HG03095 (cell line): ENCODE measurements at regions not wholly inside any gene's neighbourhood (a gene's known extent, or its start where the extent isn't known, plus 50 kb on each side); places are given as distances from the start of the nearest gene placed in this dataset.
"Not testable (repeated sequence)": the region's sequence is repeated elsewhere in the genome, so short reads cannot be mapped to it uniquely, and the experiment has no call there.

Experiments
- ATAC-seq: cut with Tn5 transposase; IDR thresholded peaks from one replicate; pipeline ENCODE4 v1.9.1; 2021; ENCODE audit warnings: moderate library complexity; ENCODE audit not compliant: unreplicated experiment

DNA sequence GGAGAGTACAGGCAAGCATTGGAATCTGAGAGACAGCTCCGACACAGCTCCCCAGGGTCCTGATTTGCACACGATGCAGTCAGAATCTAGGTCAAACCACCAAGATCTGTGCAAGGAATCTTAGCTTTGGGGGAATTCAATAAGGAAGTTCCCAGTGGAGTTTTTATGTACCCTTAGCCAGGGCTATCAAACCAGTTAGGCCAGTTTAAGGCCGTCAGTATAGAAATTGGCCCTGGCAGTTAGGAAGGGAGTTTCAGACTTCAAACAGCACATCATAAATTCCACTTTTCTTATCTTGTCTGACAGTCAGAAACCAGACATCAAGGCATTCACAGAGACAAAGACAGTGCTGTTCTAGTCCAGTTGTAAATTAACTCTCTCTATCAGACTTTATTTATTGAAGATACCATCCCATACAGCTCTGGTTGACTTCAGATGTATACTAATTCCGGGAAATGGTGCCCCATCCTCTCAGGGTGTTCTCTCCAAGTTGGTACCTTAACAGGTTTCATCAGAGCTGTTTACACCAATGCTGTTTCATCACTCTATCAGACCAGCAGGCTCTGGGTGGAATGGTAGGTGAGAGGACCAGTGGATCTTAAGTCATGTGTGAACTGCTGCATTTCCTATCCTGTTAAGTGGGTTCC is 157.5 kb upstream of the ATF7IP start:
- no peak for ATAC-seq

- no peak for ATAC-seq
These were observed 153.5 kb upstream of the ATF7IP start for GRCh38 chr12:14211947-14212387.

DNA sequence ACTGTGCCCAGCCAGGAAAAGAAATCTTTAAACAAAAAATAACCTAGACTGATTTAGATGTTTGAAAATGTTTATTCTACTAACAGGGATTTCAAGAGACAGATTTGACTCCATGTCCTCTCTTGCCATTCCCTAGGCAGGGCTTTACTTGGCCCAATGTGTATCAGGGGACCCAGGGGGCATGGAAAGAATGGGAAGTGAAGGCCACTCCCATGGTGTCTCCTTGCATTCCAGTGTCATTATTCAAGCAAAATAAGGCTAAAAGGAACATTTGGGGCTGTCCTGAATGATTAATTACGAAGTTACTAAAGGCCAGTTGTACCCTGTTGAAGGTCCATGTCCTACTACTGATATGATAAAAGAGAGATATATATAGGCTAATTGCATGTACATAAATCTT is 151.9 kb upstream of the ATF7IP start:
- ATAC-seq: no peak

DNA sequence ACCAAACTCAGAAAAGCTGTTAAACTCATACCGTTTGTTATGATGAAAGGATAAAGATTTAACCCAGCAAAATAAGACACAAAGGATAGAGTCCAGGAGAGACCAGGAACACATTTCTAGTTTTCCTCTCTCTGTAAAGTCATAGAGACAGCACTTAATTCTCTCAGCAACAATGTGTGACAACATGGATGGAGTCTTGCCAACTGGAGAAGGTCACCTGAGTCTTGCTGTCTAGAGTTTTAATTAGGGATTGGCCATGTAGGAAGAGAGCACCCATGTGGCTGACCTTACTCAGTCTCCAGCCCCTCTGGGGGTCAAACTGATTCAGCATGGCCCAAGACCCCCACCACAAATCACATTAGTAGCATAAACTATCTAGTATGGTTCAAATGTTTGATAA is 151.0 kb upstream of the ATF7IP start:
- no peak for ATAC-seq

DNA sequence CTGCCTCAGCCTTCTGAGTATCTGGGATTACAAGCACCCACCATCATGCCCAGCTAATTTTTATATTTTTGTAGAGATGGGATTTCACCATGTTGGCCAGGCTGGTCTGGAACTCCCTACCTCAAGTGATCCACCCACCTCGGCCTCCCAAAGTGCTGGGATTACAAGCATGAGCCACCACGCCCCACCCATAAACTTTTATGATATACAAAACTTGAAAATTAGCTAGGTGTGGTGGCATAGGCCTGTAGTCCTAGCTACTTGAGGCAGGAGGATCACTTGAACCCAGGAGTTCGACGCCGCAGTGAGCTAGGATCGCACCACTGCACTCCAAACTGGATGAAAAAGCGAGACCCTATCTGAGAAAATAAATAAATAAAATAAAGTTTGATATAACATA is 149.5 kb upstream of the ATF7IP start:
- not testable (repeated sequence) for ATAC-seq

GRCh38 chr12:14216405-14217294 is 148.8 kb upstream of the ATF7IP start:
- ATAC-seq: no peak

GRCh38 chr12:14219156-14219555 is 146.3 kb upstream of the ATF7IP start:
- ATAC-seq: no peak

- ATAC-seq: not testable (repeated sequence)
These were observed 145.8 kb upstream of the ATF7IP start for GRCh38 chr12:14219670-14220069.

- ATAC-seq: no peak
These were observed 140.4 kb upstream of the ATF7IP start for GRCh38 chr12:14225064-14225463.

DNA sequence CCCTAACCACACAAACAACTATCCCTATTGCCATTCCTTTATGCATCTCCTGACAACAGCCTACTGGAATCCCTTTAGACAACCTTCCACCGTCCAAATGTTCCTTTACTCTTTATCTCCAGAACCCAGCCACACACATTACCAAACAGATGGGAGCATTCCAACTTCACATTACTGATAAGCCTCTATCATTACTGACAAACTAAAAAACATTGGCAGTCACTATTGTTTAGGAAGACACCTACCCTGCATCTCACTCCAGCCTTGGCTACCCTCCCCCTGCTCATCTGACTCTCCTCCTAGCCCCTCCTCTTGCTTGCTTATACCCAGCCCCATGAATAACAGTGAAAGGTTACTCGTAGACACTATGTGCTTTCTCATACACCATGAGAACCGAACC is 130.3 kb upstream of the ATF7IP start:
- not testable (repeated sequence) for ATAC-seq

GRCh38 chr12:14236641-14237040 is 128.8 kb upstream of the ATF7IP start:
- not testable (repeated sequence) for ATAC-seq

DNA sequence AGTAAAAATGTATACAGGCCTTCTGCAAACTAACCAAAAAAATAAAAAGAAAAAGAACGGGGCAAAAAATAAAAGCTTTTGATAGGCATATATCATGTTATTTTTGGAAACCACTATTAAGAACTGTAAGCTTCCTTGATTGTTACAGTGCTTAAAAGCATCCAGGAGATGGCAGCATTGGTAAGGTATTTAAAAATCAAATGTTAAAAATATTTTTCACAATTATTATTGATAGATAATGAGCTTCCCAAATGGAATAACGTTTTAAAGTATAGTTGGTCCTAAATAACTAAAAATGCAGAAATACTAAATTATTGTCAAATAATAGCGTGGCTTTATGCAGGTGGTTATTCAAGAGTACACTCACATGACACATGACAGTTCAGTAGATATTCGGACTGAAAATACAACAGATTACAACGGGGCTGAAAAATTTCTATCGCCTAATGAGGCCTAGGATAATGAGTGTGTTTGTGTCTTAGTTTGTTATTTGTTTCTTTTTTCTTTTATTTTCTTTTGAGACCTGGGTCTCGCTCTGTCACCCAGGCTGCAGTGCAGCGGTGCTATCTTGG is 127.2 kb upstream of the ATF7IP start:
- ATAC-seq: no peak

DNA sequence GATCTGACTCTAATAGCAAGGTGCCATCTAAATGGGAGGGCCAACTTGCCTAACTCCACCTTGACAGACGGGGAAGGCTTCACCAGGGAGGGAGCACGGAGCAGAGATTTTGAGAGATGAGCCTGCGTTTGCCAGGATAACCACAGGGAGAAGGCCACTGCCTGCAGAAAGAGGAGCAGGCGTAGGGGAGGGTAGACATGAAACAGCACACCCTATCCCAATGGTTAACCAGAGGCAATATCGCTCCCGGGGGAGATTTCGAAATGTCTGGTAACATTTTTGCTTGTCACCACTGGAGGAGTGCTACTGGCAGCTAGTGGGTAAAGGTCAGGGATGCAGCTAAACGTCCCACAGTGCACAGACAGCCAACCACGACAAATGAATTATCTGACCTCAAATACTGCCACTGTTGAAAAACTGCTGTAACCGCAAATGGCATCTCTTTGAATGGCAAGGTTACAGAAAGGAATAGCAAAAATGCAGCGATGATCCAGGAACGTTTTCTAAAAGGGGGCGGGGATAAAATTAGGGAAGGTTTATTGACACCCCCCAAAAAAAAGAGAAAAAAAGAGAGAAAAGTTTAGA is 126.0 kb upstream of the ATF7IP start:
- peak; percentile 61 for ATAC-seq

DNA sequence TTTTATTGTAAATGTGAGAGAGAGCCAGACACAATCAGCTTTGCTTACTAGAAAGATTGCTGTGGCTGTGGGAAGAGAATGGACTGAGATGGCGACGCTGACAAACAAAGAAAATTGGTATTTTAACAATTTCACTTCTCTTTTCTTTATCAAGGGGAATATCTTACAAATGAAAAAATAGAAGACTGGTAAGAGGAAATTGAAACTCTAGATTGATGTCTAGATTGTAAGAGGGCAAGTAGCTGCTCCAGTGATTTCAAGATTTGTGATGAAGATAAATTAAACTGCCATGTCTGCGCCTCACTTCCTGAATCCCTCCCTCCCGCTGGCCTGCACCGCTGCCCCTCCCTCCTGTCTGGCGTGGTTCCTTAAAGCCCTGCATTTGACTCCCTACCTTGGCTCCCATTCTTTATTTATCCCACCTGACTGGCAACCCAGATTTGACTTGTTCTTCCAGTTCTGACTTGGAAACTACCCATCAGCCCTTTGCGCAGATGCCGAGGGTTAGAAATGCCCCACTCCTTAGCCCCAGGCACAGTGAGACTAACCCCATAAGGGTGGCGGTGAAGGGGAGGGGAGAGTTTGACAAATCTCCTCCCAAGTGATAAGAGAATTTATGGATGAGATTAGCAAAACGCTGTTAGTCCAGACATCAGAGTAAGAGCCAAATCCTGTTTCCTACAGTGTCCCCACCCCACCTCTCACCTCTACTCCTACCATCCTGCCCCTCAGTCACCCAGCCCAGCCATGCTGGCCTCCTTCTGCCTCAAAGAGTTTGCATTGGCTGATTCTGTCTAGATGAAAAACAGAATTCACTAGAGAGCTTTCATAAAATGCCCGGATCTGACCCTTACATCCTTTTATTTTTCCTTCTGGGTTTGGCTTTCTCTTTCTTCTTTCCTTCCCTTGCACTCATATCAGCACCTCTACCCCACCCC is 125.3 kb upstream of the ATF7IP start:
- ATAC-seq: peak; percentile 41

GRCh38 chr12:14240873-14241220 is 124.6 kb upstream of the ATF7IP start:
- no peak for ATAC-seq

GRCh38 chr12:14242825-14243224 is 122.7 kb upstream of the ATF7IP start:
- not testable (repeated sequence) for ATAC-seq

DNA sequence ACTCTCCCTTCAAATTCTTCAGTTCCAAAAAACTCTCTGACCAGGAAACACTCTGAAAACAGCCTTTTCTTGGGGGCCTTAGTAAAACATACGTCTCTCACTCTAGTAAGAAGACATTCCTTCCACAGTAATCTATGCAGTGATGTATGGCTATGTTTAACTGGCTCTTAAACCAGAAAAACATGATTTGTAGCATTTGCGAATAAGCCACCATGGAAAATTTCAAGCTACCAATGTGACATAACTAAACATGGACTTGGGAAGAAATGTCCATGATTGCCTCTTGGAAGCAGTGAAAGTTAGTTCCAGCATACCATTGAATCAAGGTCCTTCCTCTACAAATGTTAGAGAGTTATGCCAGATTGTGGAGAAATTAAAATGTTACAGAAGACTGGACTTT is 121.5 kb upstream of the ATF7IP start:
- ATAC-seq: no peak

DNA sequence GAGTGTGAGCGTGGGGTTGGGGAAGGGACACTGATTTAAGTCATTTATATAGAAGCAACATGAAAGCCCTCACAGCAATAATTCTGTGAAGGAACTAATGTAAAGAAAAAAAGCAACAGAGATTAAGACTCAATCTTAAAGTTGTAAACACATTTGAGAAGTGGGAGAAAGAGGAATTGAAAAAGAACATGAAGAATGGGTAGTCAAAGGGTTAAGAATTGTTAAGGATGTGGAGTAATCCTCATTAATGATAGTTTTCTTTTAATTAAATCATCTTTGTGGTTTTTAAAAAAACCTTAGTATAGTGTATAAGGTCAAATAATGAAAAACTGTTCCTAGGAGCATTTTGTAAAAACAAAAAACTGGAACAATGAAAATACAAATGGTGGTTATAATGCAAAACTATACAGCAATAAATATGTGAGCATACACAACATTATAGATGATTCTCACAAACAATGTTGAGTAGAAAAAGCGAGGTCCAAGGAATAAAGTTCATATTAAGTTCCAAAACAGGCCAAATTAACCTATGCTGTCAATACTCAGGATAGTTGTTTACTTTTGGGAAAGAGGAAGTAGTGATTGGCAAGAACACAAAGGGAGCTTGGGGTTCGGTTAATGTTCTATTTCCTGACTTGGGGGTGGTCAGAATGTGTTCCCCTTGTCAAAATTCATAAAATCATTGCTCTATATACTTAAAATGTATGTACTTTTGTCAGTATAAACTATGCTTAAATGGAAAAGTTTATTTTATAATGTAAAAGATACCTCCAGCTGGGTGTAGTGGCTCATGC is 120.4 kb upstream of the ATF7IP start:
- ATAC-seq: no peak

DNA sequence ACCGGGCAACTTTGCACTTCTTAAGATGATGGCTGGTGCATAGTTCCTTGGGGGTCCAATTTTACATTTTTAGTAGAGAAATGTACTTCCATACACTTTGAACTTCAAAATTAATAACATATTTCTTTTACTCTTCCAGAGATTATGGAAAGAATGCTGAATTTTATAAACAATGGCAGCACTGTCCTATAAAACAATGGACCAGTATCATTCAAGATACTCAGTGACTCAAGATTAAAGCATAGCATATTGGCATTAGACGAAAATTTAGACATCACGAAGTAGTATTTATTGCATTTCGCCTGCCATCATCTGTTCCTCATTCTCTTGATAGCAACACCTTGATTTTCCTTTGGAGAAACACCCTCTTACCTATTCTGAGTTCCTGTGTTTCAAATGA is 118.3 kb upstream of the ATF7IP start:
- ATAC-seq: no peak

- no peak for ATAC-seq
These were observed 116.1 kb upstream of the ATF7IP start for GRCh38 chr12:14249368-14249767.
